OCI-LY1 (cell line): ENCODE measurements at regions not wholly inside any gene's neighbourhood (a gene's known extent, or its start where the extent isn't known, plus 50 kb on each side); places are given as distances from the start of the nearest gene placed in this dataset.

Experiments
- H2AFZ ChIP-seq: fragments of 200-600 bp; sonication (generic), shearing (Covaris generic); 2 replicates; pipeline ENCODE4 v1.6.0; 2014; ENCODE audit warnings: antibody characterized with exemption, mild to moderate bottlenecking, low read length
- H3F3A ChIP-seq: fragments of 200-600 bp; sonication (generic), shearing (Covaris generic); 2 replicates; pipeline ENCODE4 v1.6.0; 2014; ENCODE audit warnings: mild to moderate bottlenecking, antibody characterized with exemption, low read length, moderate library complexity; ENCODE audit not compliant: insufficient read depth
- H3K27ac ChIP-seq: fragments of 200-600 bp; sonication (generic); 2 replicates; pipeline ENCODE4 v1.5.1; 2014; ENCODE audit warnings: low read length, mixed run types, mild to moderate bottlenecking, low read depth; ENCODE audit not compliant: poor library complexity, severe bottlenecking
- H3K27me3 ChIP-seq: fragments of 200-600 bp; sonication (generic); 2 replicates; pipeline ENCODE4 v1.6.0; 2014; ENCODE audit warnings: antibody characterized with exemption, mild to moderate bottlenecking, low read length, moderate library complexity; ENCODE audit not compliant: insufficient read depth
- H3K36me3 ChIP-seq: fragments of 200-600 bp; sonication (generic); 2 replicates; pipeline ENCODE4 v1.6.1; 2014; ENCODE audit warnings: mild to moderate bottlenecking, antibody characterized with exemption, low read length, moderate library complexity, mixed read lengths; ENCODE audit not compliant: insufficient read depth
- H3K4me1 ChIP-seq: fragments of 200-600 bp; sonication (generic); 2 replicates; pipeline ENCODE4 v1.5.1; 2014; ENCODE audit warnings: mild to moderate bottlenecking, low read length, moderate library complexity; ENCODE audit not compliant: insufficient read depth, severe bottlenecking
- H3K4me2 ChIP-seq: fragments of 200-600 bp; sonication (generic), shearing (Covaris generic); 2 replicates; pipeline ENCODE4 v1.6.1; 2014; ENCODE audit warnings: low read length
- H3K4me3 ChIP-seq: fragments of 200-600 bp; sonication (generic); 2 replicates; pipeline ENCODE4 v1.5.1; 2014; ENCODE audit warnings: low read length, low read depth, mild to moderate bottlenecking, mixed read lengths; ENCODE audit not compliant: poor library complexity, severe bottlenecking
- H3K79me2 ChIP-seq: fragments of 200-600 bp; shearing (Covaris generic); 2 replicates; pipeline ENCODE4 v1.6.1; 2016; ENCODE audit warnings: mixed run types, low read length, mixed read lengths; ENCODE audit not compliant: insufficient read depth
- H3K9ac ChIP-seq: fragments of 200-600 bp; sonication (generic), shearing (Covaris generic); 2 replicates; pipeline ENCODE4 v1.6.1; 2014; ENCODE audit warnings: mild to moderate bottlenecking, low read length, mixed read lengths
- H3K9me2 ChIP-seq: fragments of 200-600 bp; sonication (generic), shearing (Covaris generic); 2 replicates; pipeline ENCODE4 v1.6.1; 2014; ENCODE audit warnings: low read depth, mild to moderate bottlenecking, low read length, mixed read lengths
- H3K9me3 ChIP-seq: fragments of 200-600 bp; shearing (Covaris generic); 2 replicates; pipeline ENCODE4 v1.6.1; 2014; ENCODE audit warnings: low read length, mixed read lengths
- H4K20me1 ChIP-seq: fragments of 200-600 bp; sonication (generic), shearing (Covaris generic); 2 replicates; pipeline ENCODE4 v1.6.0; 2016; ENCODE audit warnings: mild to moderate bottlenecking, low read length; ENCODE audit not compliant: insufficient read depth
- EZH2 ChIP-seq: fragments of 200-600 bp; sonication (generic), shearing (Covaris generic); IDR thresholded peaks from 2 replicates; pipeline ENCODE4 v1.8.0; 2017; ENCODE audit warnings: borderline replicate concordance, mixed run types, mild to moderate bottlenecking, antibody characterized with exemption, low read length, moderate library complexity, mixed read lengths
- TF ChIP-seq, protein P1 (sequence below): fragments of 200-600 bp; sonication (generic), shearing (Covaris generic); IDR thresholded peaks from 2 replicates; pipeline ENCODE4 v1.5.1; 2017; ENCODE audit warnings: mild to moderate bottlenecking, antibody characterized with exemption, low read length, moderate library complexity, mixed read lengths

DNA sequence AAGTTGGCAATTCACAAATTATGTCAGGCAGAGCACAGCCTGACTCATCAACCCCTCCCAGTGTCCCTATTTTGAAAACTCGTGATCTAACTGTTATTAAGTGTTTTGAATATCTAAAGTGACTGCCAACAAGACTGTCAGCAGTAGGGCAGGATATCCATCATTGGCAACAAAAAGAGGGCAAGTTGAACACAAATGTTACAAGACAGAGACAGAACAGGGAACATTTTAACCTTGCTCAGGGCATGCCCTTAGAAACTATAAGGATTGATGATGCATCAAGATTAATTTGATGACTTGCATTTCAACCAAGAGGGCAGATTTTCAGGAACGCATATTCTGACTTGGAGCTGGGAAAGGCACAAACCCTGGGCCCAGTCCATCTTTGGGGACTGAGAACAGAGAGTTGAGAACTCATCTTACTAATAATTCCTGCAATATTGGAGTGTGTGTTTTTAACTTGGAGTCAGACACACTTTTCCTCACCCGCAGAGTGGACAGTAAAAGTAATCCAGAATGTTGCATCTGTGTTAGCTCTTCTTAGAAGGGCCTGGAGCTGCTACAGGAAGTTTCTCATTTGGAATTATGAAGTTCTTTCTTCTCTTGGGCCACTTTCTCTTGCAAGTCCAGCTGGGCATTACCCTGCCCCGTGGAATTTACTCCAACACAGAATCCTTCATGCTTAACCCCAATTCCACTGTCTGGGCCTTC lies 317.2 kb downstream of the LTN1 start:
- Histone ChIP-seq H3K4me3 (no peak overlapping the region), H3K79me2 (no peaks in the 10 kb centered on the region), H3K9me2 (no peaks in the 10 kb centered on the region), H3K4me2 (no peak overlapping the region), H3K9me3 (no peaks in the 10 kb centered on the region), H3K9ac (no peak overlapping the region), H4K20me1 (no peaks in the 10 kb centered on the region), H3K27ac (no peak overlapping the region), H2AFZ (no peak overlapping the region), H3K4me1 (no peaks in the 10 kb centered on the region), H3K36me3 (no peaks in the 10 kb centered on the region), H3K27me3 (no peaks in the 10 kb centered on the region), H3F3A (no peaks in the 10 kb centered on the region)
- no peak for TF ChIP-seq EZH2
- TF ChIP-seq, protein P1, sequence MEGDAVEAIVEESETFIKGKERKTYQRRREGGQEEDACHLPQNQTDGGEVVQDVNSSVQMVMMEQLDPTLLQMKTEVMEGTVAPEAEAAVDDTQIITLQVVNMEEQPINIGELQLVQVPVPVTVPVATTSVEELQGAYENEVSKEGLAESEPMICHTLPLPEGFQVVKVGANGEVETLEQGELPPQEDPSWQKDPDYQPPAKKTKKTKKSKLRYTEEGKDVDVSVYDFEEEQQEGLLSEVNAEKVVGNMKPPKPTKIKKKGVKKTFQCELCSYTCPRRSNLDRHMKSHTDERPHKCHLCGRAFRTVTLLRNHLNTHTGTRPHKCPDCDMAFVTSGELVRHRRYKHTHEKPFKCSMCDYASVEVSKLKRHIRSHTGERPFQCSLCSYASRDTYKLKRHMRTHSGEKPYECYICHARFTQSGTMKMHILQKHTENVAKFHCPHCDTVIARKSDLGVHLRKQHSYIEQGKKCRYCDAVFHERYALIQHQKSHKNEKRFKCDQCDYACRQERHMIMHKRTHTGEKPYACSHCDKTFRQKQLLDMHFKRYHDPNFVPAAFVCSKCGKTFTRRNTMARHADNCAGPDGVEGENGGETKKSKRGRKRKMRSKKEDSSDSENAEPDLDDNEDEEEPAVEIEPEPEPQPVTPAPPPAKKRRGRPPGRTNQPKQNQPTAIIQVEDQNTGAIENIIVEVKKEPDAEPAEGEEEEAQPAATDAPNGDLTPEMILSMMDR, result no peak

DNA sequence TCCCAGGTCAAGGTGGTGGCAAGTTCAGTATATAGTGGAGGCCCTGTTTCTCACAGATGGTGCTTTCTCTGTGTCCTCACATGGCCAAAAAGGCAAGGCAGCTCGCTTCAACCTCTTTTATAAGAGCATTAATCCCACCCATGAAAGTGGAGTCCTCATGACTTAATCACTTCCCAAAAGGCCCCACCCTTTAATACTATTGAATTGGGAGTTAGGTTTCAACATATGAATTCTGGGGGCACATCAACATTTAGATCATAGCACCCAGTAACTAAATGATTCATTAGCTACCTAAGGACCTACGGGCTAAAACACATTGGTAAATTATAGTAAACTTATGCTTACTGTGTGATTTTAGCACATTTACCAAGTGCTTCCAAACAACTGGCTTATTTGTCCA lies 317.9 kb downstream of the LTN1 start:
- H3K4me3 ChIP-seq, result no peak overlapping the region
- no peaks in the 10 kb centered on the region for H4K20me1 ChIP-seq
- no peaks in the 10 kb centered on the region for H3K4me1 ChIP-seq
- H3K79me2 ChIP-seq, result no peaks in the 10 kb centered on the region
- TF ChIP-seq, protein P1, result no peak
- no peak for TF ChIP-seq EZH2
- no peaks in the 10 kb centered on the region for H3K9me2 ChIP-seq
- no peak overlapping the region for H3K27ac ChIP-seq
- H3K4me2 ChIP-seq, result no peak overlapping the region
- H3K9ac ChIP-seq, result no peak overlapping the region
- H3K36me3 ChIP-seq, result no peaks in the 10 kb centered on the region
- no peaks in the 10 kb centered on the region for H3K27me3 ChIP-seq
- no peak overlapping the region for H2AFZ ChIP-seq
- no peaks in the 10 kb centered on the region for H3K9me3 ChIP-seq
- H3F3A ChIP-seq, result no peaks in the 10 kb centered on the region

DNA sequence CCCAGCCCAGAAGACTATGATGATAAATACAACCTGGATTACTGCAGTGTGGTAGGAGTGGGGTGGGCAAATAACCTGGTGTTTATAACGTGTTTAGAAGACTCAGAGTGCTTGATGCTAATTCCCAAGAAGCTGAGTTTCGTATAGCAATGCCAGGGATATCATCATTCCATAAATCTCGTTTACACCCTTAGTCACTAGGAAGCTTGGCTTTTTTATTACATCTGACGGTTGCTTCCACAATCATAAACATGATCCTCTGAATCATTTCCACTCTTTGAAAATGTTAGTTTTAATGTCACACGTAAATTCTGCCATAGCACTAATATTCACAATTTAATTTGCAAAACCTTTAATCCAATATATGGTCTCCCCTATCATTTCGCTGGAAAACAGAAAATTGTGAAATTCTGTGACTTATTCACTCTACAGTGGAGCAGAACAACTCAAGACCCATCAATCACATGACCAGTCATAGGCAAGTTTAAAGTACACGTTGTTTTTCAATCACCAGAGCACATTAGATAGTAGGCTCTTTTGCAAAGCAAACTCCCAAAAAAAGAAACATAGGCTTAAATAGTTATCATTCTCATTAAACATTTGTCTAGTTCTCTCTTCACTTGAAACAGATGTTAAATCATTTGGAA lies 321.0 kb downstream of the LTN1 start:
- no peaks in the 10 kb centered on the region for H3K9me2 ChIP-seq
- no peak overlapping the region for H3K4me2 ChIP-seq
- no peaks in the 10 kb centered on the region for H3K79me2 ChIP-seq
- TF ChIP-seq EZH2, result no peak
- TF ChIP-seq, protein P1, result no peak
- H3K4me3 ChIP-seq, result no peak overlapping the region
- H3K36me3 ChIP-seq, result no peaks in the 10 kb centered on the region
- H3K27ac ChIP-seq, result no peak overlapping the region
- H3K9ac ChIP-seq, result no peak overlapping the region
- H3F3A ChIP-seq, result no peaks in the 10 kb centered on the region
- no peak overlapping the region for H2AFZ ChIP-seq
- no peaks in the 10 kb centered on the region for H3K4me1 ChIP-seq
- H3K27me3 ChIP-seq, result no peaks in the 10 kb centered on the region
- no peaks in the 10 kb centered on the region for H4K20me1 ChIP-seq
- no peaks in the 10 kb centered on the region for H3K9me3 ChIP-seq
